ENCODE measurements at regions not wholly inside any gene's neighbourhood (a gene's known extent, or its start where the extent isn't known, plus 50 kb on each side); places are given as distances from the start of the nearest gene placed in this dataset.

DNA sequence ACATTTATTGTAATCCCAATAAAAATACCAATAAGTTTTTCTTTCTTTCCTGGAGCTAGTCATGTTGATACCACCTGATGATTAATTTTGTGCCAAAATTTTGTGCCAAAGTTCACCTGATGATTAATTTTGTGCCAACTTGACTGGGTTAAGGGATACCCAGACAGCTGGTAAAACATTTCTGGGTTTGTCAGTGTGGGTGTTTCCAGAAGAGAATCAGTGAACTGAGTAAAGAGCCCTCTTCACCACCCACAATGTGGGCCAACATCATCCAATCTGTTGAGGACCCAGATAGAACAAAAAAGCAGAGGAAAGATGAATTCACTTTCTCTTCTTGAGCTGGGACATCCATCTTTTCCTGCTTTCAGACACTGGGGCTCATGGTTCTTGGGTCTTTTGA lies 292.9 kb downstream of the LMO7 start (continued):
- TF ChIP-seq, protein P1, sequence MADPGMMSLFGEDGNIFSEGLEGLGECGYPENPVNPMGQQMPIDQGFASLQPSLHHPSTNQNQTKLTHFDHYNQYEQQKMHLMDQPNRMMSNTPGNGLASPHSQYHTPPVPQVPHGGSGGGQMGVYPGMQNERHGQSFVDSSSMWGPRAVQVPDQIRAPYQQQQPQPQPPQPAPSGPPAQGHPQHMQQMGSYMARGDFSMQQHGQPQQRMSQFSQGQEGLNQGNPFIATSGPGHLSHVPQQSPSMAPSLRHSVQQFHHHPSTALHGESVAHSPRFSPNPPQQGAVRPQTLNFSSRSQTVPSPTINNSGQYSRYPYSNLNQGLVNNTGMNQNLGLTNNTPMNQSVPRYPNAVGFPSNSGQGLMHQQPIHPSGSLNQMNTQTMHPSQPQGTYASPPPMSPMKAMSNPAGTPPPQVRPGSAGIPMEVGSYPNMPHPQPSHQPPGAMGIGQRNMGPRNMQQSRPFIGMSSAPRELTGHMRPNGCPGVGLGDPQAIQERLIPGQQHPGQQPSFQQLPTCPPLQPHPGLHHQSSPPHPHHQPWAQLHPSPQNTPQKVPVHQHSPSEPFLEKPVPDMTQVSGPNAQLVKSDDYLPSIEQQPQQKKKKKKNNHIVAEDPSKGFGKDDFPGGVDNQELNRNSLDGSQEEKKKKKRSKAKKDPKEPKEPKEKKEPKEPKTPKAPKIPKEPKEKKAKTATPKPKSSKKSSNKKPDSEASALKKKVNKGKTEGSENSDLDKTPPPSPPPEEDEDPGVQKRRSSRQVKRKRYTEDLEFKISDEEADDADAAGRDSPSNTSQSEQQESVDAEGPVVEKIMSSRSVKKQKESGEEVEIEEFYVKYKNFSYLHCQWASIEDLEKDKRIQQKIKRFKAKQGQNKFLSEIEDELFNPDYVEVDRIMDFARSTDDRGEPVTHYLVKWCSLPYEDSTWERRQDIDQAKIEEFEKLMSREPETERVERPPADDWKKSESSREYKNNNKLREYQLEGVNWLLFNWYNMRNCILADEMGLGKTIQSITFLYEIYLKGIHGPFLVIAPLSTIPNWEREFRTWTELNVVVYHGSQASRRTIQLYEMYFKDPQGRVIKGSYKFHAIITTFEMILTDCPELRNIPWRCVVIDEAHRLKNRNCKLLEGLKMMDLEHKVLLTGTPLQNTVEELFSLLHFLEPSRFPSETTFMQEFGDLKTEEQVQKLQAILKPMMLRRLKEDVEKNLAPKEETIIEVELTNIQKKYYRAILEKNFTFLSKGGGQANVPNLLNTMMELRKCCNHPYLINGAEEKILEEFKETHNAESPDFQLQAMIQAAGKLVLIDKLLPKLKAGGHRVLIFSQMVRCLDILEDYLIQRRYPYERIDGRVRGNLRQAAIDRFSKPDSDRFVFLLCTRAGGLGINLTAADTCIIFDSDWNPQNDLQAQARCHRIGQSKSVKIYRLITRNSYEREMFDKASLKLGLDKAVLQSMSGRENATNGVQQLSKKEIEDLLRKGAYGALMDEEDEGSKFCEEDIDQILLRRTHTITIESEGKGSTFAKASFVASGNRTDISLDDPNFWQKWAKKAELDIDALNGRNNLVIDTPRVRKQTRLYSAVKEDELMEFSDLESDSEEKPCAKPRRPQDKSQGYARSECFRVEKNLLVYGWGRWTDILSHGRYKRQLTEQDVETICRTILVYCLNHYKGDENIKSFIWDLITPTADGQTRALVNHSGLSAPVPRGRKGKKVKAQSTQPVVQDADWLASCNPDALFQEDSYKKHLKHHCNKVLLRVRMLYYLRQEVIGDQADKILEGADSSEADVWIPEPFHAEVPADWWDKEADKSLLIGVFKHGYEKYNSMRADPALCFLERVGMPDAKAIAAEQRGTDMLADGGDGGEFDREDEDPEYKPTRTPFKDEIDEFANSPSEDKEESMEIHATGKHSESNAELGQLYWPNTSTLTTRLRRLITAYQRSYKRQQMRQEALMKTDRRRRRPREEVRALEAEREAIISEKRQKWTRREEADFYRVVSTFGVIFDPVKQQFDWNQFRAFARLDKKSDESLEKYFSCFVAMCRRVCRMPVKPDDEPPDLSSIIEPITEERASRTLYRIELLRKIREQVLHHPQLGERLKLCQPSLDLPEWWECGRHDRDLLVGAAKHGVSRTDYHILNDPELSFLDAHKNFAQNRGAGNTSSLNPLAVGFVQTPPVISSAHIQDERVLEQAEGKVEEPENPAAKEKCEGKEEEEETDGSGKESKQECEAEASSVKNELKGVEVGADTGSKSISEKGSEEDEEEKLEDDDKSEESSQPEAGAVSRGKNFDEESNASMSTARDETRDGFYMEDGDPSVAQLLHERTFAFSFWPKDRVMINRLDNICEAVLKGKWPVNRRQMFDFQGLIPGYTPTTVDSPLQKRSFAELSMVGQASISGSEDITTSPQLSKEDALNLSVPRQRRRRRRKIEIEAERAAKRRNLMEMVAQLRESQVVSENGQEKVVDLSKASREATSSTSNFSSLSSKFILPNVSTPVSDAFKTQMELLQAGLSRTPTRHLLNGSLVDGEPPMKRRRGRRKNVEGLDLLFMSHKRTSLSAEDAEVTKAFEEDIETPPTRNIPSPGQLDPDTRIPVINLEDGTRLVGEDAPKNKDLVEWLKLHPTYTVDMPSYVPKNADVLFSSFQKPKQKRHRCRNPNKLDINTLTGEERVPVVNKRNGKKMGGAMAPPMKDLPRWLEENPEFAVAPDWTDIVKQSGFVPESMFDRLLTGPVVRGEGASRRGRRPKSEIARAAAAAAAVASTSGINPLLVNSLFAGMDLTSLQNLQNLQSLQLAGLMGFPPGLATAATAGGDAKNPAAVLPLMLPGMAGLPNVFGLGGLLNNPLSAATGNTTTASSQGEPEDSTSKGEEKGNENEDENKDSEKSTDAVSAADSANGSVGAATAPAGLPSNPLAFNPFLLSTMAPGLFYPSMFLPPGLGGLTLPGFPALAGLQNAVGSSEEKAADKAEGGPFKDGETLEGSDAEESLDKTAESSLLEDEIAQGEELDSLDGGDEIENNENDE (IDR thresholded peaks at IDR 0.05; ENCODE audit: insufficient replicate concordance, low read length) = no peak
- TF ChIP-seq CHD2 (IDR thresholded peaks at IDR 0.05; ENCODE audit: low read length) (no peak), RBBP5 (IDR thresholded peaks at IDR 0.05; ENCODE audit: borderline replicate concordance, low read depth, low read length) (no peak), RAD21 (IDR thresholded peaks at IDR 0.05 in 1 of 2, conservative IDR thresholded peaks at IDR 0.05 in 1 of 2; ENCODE audit: low read depth in 2 of 2, low read length in 2 of 2) (no peak), ATF2 (IDR thresholded peaks at IDR 0.05; ENCODE audit: low read length) (no peak), TAF7 (optimal IDR thresholded peaks at IDR 0.05; ENCODE audit: borderline replicate concordance, low read depth, low read length) (no peak), MAX (IDR thresholded peaks at IDR 0.05) (no peak)

All from H1 (cell line).